GM12891 (cell line): ENCODE measurements at regions not wholly inside any gene's neighbourhood (a gene's known extent, or its start where the extent isn't known, plus 50 kb on each side); places are given as distances from the start of the nearest gene placed in this dataset.

Experiments
- DNase-seq: peaks from one replicate; pipeline ENCODE4 v3.0.0; 2011; ENCODE audit warnings: low spot score; ENCODE audit not compliant: insufficient read length
- FAIRE-seq: peaks from 2 replicates; lab custom pipeline; 2011; peaks lifted over from hg19 to GRCh38; lab: Jason Lieb, UNC
- PAX5 ChIP-seq: IDR thresholded peaks from 2 replicates; pipeline ENCODE4 v1.6.1; 2011; ENCODE audit warnings: low read length, moderate library complexity, mild to moderate bottlenecking; ENCODE audit not compliant: insufficient read depth, severe bottlenecking
- POLR2A ChIP-seq: IDR thresholded peaks from 2 replicates; pipeline ENCODE4 v1.6.1; 2011; ENCODE audit warnings: low read depth, low read length, control low read depth
- POLR2AphosphoS5 ChIP-seq: IDR thresholded peaks from 2 replicates; pipeline ENCODE4 v1.6.1; 2011; ENCODE audit warnings: low read depth, low read length, control low read depth
- POU2F2 ChIP-seq: IDR thresholded peaks from 2 replicates; pipeline ENCODE4 v1.6.1; 2011; ENCODE audit warnings: low read depth, mild to moderate bottlenecking, control low read depth, low read length, moderate library complexity
- SPI1 ChIP-seq: IDR thresholded peaks from 2 replicates; pipeline ENCODE4 v1.6.1; 2011; ENCODE audit warnings: low read depth, low read length, control low read depth
- TAF1 ChIP-seq: IDR thresholded peaks from 2 replicates; pipeline ENCODE4 v1.6.1; 2011; ENCODE audit warnings: low read depth, low read length, control low read depth

DNA sequence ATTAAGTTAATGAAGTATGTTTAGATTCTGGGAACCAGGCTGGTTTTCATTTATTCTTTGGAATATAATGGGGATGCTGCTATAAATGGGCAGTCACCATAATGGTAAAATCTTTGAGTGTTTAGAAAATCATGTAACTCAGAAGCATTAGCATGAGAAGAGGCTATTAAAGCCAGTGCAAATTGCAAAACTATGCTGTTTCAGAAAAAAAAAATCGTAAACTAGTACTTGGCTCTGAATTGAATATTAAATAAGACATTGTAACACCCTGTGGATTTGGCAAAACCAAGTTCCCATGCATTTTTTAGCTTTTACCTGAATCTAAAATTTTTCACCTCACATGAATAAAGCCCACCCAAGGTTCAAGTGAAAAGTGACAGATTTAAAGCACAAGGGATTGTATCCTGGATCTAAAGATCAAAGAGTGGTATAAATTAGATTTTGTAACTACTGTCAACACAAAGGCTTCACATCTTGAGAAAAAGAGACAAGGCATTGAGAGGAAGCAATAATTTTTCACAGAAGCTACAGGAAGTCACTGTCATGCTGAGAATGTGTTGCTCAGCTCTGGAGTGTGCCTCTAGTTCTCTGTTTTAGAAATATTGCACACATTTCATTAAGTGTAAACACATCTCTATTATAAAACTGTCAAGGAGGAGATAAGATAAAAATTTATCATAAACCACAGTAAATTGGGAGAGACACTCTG, 142.2 kb downstream of the ABCA8 start:
- FAIRE-seq (no peak), DNase-seq (no peak)
- no peak for TF ChIP-seq PAX5
- TF ChIP-seq POU2F2: no peak
- TF ChIP-seq POLR2A: no peak
- no peak for TF ChIP-seq POLR2AphosphoS5
- no peak for TF ChIP-seq TAF1
- no peak for TF ChIP-seq SPI1

DNA sequence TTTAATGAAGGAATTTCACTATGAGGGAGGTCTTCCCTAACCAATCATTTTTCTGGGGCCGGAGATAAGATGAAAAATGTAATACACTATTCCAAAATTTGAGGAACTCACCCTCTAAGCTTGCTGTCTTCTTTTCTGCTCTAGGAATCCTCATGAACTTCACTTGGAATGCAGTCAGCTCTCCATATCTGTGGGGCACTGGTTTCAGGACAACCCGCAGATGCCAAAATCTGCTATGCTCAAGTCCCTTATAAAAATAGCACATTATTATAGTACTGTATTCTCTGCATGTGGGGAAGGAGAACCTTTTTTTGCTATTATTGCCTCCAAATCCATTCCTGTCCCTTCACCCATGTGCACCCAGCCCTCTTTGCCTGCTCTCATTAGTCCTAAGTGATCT, 146.0 kb downstream of the ABCA8 start:
- no peak for TF ChIP-seq POLR2AphosphoS5
- TF ChIP-seq POU2F2: no peak
- TF ChIP-seq PAX5: no peak
- no peak for TF ChIP-seq SPI1
- no peak for TF ChIP-seq TAF1
- no peak for TF ChIP-seq POLR2A
- FAIRE-seq (no peak), DNase-seq (no peak)

DNA sequence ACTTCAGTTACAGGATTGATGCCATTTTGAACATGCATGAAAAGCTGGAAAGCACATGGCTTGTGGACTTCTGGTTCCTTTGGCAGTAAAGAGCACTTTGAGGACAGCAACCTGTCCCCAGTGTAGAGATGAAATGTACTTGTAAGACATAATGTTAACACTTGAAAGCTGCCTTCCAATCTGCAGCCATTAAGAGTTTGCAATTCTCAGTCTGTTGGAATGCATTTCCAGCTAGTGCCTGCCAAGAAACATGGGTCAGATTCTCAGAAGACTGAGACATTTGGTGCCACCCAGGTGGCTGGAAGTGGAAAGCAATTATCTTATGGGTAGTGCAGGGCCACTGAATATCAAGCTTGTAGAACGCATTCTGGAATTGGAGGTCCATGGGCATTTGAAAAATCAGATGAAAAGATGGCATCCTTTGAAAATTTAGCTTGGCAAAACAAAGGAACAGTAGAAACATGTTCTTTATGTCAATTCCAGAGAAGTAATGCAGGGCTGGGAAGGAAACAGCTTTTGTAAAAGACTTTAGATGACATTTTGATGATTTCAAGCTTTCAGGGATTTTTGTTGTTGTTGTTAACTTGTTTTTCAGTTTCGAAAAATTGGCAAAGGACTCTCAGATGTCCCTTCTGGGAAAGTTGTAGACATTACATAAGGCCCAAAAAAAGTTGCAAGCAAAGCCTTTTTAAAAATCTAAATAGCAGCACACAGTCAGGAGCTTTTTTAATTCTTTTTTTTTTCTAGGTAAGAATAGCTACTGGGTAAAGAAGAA, 147.0 kb downstream of the ABCA8 start:
- TF ChIP-seq POLR2A: no peak
- TF ChIP-seq PAX5: no peak
- TF ChIP-seq POLR2AphosphoS5: no peak
- no peak for TF ChIP-seq SPI1
- TF ChIP-seq TAF1: no peak
- TF ChIP-seq POU2F2: no peak
- DNase-seq (no peak), FAIRE-seq (no peak)

DNA sequence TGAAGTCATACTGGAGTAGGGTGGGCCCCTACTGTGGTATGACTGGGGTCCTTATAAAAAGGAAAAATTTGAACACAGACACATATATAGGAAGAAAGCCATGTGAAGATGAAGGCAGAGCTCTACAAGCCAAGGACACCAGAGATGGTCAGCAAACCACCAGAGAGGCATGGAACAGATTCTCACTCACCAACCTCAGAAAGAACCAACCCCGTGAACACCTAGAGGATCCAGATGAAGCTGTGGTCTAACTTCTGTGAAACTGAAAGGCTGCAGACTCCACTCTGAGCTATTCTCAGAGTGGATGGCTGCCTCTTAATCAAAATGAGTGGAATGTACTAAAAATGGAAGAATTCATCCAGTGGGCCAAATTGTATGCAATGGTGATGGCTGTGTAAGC, 149.6 kb downstream of the ABCA8 start:
- DNase-seq (no peak), FAIRE-seq (no peak)
- TF ChIP-seq PAX5 (no peak), TAF1 (no peak), POU2F2 (no peak), POLR2A (no peak), POLR2AphosphoS5 (no peak), SPI1 (no peak)

DNA sequence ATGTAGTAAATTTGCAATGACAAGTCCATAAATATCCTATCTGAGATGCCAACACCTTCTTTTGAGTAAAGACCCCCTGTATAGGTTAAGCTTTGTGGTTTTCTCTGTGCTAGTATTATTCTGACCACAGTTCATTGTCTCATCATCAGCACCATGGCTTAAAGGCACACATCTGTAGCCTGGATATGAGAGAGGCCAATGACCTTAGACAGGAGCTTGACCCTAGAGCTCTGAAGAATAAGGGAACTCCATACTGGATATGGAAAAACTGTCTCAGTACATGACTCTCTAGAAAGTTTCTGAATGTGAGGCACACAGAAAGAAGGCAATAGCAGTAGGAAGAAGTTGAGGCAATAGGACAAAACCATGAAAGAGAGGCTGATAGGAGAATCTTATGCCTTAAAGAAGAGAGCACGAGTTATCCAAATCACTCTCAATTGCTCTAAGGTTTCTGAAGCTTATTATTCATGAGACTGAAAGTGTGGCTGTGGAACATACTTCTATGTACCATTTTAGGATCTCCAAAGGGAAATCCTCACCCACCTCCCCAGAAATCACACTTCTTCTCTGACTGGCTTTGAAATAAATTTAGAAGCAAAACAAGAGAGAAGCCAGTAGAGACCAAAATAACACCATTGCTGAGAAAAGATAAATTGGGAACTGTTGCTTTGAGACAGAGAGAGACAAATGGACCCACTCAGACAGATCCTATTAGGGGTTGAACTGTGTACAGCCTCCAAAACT, 150.2 kb downstream of the ABCA8 start:
- TF ChIP-seq POLR2A: no peak
- no peak for TF ChIP-seq POLR2AphosphoS5
- no peak for TF ChIP-seq PAX5
- TF ChIP-seq TAF1: no peak
- no peak for TF ChIP-seq POU2F2
- no peak for TF ChIP-seq SPI1
- no peak for DNase-seq
- FAIRE-seq: no peak

DNA sequence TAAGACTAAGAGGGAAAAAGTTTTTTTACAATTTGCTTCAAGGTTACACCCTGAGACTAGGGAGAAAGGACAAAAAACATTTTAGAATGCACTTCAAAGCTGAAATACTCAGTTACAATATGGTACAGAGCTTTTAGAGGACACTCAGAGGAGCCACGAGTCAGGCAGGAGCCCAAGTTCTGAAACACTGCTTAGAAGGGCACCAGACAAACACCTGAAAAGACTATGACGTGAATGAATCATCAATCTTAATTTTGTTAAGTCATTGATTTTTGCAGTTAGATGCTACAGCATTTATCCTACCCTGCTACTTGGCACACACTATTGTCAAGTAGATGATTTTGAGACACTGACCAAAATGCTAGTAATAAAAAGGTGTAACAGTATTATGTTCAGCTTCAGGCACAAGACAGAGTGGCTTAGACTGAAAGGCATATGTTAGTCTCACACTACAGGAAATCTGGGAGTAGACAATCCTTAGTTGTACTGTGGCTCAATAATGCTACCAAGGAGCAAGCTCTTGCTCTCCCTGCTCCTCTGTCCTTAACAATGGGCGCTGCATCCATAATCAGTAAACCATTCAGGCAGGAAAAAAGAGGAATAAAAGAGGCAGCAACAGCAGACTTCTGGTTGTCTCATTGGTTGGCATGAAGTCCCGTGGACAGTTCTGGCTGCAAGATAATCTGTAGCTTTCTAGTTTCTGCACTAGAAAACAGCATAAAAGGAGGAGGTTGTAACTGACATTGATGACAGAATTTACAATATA, 151.8 kb downstream of the ABCA8 start:
- TF ChIP-seq POLR2A (no peak), SPI1 (no peak), TAF1 (no peak), POLR2AphosphoS5 (no peak), PAX5 (no peak), POU2F2 (no peak)
- FAIRE-seq (no peak), DNase-seq (no peak)

DNA sequence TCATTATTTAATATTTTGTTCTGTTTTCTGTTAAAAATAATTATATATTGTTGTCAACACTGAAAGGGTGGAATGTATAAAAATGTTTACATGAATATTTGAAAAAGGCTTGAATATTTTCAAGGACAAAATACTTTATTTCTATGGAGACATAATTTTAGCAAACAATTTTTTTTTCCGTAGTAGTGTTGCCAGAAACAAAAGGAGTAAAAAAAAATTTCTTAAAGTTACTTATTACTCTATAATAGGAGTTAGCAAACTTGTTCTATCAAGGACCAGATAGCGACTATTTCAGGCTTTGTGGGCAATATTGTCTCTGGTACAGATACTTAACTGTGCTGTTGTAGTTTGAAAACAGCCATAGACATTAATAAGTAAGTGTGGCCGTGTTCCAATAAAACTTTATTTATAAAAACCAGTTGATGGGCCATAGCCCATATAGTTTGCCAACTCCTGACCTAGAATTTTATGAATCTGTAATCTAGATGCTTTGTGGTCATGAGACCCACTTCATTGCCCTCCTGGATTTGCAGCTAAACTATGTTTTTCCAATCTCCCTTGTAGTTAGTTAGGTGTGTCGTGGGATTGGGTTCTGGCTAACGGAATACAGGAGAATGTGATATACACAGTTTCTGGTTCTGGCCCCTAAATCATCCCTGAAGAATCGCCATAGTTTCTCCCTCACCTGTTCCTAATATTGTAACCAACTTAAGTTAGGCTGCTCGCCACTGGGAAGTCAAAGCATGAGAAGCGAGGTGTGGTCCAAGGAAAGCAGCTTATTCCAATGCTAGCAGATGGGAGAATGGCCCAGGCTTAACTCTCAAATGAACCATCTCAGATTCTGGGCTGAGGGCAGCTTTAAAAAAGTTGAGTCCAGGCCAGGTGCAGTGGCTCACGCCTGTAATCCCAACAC, 153.6 kb downstream of the ABCA8 start:
- FAIRE-seq (no peak), DNase-seq (no peak)
- TF ChIP-seq POLR2A: no peak
- no peak for TF ChIP-seq TAF1
- no peak for TF ChIP-seq POU2F2
- no peak for TF ChIP-seq PAX5
- no peak for TF ChIP-seq SPI1
- no peak for TF ChIP-seq POLR2AphosphoS5
